ENCODE measurements at regions not wholly inside any gene's neighbourhood (a gene's known extent, or its start where the extent isn't known, plus 50 kb on each side); places are given as distances from the start of the nearest gene placed in this dataset.

GRCh38 chr15:91652610-91653207 is 200.8 kb upstream of the SLCO3A1 start:
- TF ChIP-seq CTCF (IDR thresholded peaks at IDR 0.05) (no peak), POLR2A (IDR thresholded peaks at IDR 0.05) (no peak)

All from body of pancreas (tissue), 4 donors.